ENCODE measurements at regions not wholly inside any gene's neighbourhood (a gene's known extent, or its start where the extent isn't known, plus 50 kb on each side); places are given as distances from the start of the nearest gene placed in this dataset.
A peak's percentile ranks its signal among the peaks of the same experiment; 100 is the strongest.

DNA sequence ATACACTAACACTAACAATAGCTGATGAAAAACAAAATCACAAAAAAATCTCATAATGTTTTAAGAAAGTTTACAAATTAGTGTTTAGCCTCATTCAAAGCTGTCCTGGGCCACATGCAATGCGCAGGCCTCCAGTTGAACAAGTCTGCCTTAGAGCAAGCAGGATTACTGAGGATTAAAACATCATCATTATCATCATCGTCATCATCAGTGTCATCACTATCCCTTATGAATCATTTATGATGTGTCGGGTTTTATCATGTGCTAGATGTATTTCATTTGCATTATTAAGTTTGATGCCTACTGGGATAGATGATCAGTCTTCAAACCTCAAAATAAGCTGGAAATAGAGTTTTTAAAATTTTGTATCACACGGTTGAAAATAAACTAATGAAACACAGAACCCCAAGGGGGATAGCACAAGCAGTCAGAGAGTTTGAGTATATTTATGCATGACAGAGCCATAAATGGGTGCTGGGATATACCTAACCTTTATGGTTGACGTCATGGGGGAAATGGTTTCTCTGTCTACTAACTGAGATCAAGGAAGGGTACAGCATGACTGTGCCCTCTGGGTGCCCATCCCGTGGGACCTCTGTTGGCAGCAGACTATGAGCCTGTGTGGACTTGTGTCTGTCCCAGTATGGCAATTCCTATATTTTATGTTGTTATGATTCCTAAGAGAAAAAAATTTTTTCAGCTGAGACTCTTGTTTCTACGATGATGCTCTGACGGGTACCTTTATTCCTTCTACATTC, 150.3 kb upstream of the ADRA1B start:
- DNase-seq = no peak

DNA sequence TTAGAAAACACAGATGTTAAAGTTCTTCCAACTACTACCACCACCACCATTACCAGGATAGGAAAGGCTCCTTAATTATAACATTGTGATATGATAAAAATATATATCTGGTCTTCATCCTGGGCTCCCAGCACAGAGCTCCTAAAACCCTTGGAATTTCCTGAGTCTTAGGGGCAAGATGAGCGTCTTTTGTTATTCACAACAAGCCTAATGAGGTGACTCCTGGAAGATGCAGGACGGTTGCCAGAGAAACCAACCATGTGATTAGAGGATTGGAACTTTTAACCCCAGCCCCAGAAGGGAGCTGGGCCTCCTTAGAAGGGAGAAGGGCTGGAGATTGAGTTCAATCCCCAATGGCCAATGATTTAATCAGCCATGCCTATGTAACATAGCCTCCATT, 148.0 kb upstream of the ADRA1B start:
- DNase-seq = no peak

DNA sequence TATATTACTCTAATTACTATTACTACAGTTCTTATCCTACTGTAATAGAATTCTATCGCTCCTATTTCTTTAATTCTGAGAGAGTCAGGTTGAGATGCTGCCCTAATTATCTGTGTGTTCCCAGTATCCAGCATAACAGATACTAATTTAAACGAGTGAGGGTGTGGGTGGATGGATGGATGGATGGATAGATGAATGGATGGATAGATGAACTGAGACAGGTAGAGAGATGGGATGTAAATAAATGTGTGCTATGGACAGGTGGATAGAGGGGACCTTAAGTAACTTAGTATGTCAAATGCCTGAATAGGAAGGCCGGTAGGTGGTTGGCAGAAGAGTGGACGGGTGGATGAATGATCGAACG, 143.6 kb upstream of the ADRA1B start:
- no peak for DNase-seq

DNA sequence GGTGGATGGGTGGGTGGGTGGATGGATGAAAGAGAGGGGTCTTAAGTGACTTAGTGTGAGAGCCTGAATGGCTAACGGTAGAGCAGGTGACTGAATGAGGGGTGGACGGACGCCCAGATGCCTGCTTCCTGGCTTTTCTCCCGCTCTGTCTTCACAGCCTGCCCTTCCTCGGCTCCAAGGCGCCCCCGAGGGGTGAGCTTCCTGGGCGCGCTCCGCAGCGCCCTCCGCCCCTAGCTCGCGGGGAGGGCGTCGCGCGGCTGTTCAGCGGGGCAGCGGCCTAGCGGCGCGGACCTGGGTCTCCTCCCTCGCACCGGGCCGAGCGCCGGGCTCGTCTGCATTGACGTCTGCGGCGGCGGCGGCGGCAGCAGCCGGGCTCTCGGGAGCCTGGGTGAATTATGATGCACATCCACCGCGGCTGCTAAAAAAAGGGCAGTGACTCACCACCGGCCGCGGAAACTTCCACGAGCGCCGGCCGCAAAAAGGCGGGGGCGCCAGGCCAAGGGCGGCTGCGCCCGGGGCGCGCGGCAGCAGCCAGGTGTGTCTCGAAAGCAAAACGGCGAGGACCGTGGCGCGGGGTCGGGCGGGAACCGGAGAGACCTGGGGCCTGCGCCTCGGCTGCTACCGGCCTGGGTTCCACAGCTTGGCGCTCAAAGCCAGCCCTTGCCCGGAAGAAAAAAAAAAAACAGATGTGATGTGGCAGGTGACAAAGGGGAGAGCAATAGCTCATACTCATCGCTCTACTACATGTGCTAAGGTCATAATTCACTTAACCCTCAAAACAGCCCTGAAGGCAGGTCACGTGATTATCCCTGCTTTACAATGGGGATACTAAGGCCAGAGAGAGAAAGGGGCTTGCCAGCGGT, 143.0 kb upstream of the ADRA1B start:
- DNase-seq = no peak

DNA sequence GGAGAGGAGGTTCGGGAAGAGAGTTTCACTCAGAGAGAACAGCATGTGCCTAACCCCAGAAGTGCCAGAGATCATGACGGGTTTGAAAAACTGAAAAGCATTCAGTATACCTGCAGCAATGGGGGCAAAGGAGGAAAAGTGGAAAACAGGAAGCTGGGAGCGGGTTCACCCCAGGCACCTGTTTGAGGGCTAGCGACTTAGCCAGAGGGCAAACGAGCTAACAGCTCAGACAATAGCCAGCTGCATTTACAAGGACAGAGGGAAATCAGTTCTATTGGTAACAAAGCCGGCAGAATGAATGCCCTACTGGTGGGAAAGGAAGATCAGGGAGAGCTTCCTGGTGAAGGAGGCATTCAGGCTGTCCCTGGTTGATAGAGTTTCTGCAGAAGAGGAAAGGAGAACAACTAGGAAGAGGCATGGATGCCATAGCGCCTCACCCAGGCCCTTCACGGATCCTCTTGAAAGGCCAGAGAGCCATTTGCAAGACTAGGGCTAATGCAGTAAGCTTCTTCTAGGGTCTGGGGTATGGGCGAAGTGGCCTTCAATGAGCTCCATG, 141.7 kb upstream of the ADRA1B start:
- DNase-seq = no peak

DNA sequence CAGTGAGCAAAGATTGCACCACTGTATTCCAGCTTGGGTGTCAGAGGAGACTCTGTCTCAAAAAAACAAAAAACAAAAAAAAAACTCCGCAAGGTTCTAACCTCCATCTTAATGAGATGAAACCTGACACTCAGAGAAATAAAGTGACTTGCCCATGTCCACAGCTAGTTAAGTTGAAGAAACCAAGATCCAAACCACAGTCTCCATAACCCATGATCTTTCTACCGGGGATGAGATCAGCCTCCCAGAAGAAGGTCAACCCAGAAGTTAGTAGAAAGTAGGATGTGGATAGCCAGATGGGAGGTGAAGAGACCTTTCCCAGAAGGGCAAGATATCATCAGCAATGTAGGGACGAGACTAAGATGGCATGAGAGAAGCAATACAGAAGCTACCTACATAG, 140.4 kb upstream of the ADRA1B start:
- DNase-seq = no peak

DNA sequence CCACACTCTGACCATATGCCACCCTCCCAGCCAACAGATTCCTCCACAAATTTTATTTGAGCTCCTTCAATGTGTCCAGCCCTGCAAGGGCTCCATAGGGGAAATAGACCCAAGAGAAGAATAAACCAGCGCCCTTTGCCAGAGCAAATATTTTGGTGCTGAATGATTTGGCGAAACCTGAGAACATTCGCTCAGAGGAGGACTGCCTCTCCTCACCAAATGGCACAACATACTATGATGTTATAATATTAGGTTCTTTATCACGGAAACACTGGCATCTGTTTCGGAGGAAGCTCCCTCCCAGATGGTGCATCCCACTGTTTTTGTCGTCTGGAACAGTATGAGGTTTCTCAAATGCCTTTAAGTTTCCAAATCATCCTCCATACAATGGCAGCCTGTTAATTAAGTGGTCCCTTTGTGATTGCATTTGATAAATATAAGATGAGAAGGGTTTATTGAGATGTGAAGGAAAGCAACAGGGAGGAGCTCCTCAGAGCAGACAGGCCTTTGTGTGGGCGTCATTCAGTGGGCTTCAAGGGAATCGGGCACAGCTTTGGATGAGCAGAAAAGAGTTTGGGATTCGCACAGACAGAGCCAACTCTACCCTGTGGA, 139.1 kb upstream of the ADRA1B start:
- no peak for DNase-seq

DNA sequence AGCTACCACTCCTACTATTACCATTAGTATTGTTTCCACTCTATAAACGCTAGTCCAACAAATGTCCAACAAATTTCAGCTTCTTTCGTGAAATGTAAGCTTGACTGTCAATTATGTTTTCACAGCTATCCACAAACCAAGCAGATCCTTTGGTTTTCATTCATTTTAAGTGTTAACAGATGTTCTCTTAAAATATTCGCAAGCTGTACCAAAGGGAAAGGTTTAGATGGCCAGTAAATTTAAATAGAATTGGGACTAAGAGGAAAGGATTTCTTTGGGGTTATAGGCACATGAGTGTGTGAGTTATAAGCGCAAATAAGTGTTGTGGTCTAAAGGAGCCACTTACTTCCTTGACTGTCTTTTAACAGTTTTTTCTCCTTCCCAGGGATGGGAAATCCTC, 136.8 kb upstream of the ADRA1B start:
- DNase-seq = no peak

DNA sequence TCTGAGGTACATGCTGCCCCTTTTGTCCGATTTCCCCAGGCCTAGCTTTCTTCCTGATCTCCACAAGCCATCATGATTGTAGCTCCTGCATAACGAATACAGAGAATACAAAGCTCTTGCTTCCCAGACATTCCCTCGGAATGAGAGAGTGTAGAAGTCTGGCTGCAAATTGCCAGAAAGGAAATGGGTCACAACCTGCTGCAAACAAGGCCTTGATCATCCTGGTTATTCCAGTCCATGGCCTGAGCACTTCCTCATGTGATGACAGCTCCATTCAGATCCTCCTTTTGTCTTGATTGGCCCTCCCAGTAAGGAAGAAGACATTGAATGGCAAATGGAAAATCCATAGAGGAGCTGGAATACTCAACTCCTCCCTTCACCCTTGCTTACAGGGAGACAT, 136.0 kb upstream of the ADRA1B start:
- DNase-seq = no peak

DNA sequence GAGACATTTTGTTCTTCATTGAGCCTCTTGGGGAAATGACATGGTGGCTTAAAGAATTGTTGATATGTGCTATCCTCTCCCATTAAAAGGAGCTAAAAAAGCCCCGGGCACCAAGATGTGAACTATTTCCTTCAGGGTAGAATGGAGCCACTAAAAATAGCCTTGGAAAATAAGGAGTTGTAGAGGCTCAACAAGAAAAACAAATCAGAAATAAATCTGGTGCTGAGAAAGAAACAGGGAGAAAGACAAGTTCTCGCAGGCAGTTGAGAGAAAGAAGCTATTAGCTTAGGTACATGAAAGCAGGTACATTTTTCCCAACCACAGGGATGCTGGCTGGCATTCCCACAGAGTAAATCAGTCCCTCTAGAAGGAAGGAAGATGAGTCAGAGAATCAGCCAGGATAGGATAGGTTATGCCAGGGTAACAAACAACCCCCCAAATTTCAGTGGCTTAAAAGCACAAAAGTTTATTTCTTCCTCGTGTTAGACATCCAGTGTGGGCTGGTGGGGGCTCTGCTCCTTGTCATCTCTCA, 134.6 kb upstream of the ADRA1B start:
- DNase-seq = no peak

DNA sequence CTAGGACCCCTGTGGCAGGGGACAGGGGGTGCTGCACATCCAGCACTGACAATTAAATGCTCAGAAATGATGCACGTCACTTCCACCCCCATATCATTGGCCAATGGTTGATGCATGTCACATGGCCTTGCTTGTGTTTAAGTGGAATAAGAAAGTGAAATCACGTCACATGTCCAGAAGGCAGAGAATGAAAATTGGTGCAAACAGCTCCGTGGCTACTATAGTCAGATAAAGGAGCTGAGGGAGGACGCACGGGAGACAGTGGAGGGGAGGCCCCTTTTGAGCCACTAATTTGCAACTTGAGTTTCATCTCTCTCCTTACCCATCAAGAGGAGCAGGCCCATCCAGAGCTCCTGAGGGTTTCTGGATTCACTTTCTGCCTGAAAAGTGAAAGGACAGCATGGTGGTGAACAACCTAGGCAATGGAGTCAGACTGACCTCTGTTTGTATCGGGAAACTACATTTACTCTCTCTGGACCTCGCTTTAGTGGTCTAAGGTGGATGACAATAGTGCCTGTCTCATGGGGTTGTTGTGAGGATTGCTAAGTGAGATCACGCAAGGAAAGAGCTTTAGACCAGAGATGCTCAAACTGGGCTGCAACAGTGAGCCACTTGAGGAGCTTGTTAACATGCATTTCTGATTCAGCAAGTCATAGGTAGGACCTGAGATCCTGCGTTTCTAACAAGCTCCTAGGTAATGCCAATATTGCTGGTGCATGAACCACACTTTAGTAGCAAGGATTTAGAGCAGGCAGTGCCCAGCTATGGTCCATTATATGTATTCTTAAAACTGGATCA, 133.9 kb upstream of the ADRA1B start:
- peak; percentile 7 for DNase-seq

DNA sequence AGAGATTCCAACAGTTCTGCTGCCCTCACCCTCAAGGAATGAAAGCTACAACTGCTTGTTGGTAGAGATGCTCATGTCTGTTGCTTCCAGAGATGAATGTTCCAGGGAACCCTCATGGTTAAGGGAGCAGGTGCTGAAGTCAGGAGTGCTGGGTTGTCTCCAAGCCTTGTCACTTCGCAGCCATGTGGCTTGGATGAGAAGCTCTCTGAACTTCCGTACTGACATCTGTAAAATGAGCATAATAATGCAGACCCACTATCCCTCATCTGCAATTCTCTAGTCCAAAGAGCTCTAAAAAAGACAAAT, 133.3 kb upstream of the ADRA1B start:
- DNase-seq = no peak

DNA sequence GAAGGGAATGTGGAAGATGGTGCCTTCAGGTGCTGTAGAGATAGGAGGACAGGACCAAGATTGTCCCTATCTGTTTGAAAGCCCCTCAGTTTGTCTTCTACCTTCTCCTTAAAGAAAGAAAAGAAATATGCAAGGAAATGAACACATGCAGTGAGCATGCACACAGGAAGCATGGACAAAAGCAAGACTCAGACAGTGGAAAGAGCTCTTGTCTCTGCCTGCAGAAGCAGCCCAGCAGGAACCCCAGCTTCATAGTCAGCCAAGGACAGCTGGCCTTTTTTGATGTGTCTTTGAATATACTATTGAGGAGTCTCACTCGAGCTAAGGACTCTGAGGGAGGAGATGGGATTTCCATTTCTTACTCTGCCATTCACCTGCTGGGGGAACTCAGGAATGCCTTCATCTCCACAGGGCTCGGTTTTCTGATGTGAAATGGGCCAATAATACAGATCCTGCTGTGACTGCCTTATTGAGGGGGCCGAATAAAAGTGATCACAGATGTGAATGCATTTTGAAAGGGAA, 132.5 kb upstream of the ADRA1B start:
- no peak for DNase-seq

DNA sequence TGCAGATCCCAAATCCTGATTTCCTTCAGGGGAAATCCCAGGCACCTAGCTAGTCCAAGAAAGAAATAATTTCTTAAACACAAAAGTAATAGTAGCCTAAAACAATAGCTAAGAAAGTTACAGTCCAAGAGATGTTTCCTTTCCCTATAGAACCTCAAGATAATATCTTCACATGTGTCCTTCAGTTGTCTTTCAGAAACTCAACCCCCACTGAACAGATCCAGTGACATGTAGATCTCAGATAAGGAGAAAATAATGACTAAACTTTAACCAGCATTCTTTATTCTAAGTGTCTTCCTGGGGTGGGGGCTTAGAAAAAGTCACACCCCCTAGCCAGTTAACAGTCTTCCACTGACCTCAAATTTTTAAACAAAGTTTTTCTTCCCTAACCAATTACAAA, 131.3 kb upstream of the ADRA1B start:
- DNase-seq = no peak

DNA sequence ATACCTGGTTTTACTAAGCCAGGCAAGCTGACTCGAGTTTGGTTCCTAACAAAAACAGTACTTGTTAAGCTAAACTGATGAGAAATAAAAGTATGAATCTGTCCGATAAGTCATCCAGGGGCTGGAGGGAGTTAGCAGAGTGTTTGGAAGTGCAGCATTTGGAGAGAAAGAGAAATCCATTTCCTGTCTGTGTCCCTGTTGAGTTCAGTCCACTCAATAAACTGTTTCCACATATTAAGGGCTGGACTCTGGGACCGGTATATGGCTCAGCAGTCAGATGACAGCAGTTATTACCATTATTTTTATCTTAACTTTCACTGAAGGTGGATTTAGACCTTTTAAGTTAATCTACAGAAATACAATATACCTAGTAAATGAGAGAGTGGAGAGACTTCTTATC, 130.6 kb upstream of the ADRA1B start:
- DNase-seq = no peak

DNA sequence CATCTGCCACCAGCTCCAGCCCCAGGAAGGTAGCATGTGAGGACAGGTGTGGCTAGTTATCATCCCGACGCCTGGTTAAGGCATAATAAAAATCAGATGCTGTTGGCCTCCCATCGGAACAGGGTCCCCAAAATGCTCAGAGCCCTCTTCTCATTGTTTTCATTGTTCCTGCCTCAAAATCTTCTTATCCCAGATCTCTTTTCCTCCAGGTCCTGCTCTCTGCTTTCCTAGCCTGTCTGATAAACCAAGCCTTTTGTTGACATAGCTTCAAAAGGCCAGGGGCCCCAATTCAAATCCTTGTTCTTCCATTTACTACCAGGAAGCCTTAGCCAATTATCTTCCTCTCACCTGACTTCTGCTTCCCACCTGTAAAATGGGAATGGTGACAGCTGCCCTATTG, 130.1 kb upstream of the ADRA1B start:
- DNase-seq = no peak

DNA sequence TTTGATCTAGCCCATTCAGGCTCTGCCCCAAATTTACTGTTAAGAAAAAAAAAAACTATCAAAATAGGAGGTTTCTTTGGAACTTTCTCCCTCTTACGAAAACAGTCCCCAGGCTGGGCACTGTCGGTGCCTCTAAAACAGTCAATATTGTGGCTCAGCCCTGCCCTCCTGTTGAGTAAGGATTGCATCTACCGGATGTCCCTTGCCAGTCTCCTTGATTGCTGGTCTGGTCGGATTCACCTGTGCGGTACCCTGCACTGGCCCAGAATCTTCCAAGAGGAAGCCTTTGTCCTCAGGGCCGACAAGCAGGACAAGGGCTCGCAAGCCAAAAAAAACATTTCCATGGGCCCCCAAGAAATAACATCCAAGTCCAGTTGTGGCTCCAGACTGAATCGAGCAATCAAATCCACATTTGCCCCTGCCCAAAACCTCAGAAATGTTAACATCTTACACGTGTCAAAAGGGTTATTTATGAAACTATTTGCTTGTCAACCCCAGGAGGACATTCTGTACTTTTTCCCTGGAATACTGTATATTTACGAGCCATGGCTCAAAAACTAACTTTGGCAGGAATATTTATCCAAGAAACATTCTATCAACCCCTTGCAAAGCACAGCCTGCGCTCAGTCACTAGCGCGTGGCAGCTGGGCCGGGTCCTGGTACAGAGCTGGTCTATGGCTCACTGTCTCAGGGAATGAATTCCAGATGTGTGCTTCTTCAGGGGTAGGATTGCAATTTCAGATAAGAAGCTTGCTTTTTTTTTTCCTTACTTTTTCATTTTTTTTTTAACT, 129.2 kb upstream of the ADRA1B start:
- no peak for DNase-seq

DNA sequence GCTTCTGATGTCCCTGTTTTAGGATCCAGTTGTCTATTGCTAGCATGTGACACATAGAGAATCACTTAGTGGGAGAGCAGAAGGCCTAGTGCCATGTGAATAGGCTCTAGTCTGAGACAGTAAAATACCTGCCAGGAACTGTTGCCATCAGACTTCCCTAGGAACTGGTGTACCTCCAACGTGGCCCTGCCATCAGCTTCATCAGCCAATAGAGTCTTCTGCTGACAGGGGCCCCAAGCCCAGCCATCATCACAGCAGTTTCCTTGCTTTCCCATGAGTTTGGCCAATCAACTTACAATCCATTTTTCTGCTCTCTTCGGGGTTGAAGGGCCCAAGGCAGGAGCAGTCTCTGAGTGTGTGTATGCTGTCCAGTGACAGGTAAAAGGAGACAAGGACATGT, 128.4 kb upstream of the ADRA1B start:
- no peak for DNase-seq

DNA sequence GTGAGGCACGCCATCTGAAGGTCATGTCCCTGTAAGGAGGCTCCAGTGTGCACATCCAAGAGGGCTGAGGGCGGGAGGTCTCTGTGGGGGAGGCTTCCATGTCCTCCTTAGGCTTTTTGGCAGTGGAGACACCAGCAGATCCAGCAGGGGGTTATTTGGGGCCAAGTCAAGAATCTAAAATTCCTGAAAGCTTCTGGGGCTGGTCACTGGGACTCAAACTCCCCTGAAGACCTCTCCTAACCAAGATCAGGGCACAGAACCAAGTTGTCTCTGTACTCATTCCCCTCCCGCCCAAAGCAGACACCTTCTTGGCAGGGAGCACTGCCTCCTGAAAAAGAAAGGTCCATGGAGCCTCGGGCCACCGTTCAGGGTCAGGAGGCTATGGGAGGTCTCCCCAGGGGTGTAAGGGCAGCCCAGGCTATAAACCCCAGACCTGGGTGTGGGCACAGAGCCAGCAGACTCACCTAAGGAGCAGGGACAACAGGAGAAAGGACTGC, 127.4 kb upstream of the ADRA1B start:
- no peak for DNase-seq

DNA sequence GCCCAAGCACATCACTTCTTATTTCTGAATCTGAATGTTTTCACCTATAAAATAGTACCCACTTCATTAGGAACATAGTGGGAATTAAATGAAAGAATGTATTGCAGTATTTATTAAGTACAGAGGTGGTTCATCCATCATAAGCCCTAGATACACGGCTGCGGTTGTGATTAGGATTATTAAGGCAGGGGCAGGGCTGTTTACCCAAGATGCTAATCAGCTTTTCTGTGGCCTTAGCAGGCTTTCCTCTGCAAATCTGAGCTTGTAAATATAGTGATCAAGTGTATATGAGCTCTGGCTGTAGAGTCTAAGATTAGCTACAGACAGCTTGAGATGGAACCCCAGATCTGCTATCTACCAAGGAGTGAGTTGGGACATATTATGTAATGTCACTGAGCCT, 124.1 kb upstream of the ADRA1B start:
- no peak for DNase-seq

DNA sequence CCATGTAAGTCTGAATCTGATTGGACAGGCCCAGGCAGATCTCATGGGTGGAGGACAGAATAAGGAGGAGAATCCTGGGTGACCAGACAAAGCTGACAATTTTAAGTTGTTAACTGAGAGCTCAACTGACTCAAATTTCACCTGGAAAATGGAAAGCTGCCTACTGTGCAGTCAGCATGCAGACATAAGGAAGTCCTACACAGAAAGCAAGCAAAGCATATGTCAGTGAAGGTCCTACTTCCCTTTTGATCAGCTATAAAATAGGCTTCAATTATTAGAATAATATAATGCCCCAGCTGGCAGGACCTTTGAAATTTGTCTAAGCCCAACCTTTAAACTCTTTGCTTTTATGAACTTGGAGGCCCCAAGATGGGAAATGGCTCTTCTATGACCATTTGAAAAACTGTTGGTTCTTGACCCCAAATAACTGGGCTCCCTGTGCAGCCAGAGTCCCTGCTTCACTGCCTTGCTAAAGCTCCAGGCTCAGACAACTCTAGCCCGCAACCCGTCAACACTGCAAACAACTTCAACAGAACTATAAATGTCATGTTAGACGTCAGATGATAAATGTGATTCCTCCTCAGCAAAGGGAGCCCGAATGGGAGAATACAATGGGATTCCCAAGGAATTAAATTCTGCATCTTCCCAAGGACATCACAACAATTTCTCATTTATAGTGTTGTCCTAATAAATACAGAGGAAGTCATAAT, 118.9 kb upstream of the ADRA1B start:
- no peak for DNase-seq
